K562 (cell line): ENCODE measurements at regions not wholly inside any gene's neighbourhood (a gene's known extent, or its start where the extent isn't known, plus 50 kb on each side); places are given as distances from the start of the nearest gene placed in this dataset.

Experiments used
- ATAC-seq: fragments of 200-7000 bp; cut with Tn5 transposase; 3 replicates; pipeline ENCODE4 v1.9.1; 2020; ENCODE audit warnings: moderate library complexity
- BruUV-seq: library from RNA; stranded (reverse); fragments of 400-500 nt; replicated peaks from 2 replicates; lab custom pipeline; 2021; lab: Mats Ljungman, UMichigan
- CTCF ChIA-PET: fragments of 300-600 bp; formaldehyde crosslinking; extraction: SDS; loops from one replicate; lab custom pipeline; 2021; ENCODE audit warnings: low intra/inter-chr PET ratio; lab: Yijun Ruan, JAX
- POLR2A ChIA-PET: fragments of 300-600, 350-650 bp; sonication (Branson Sonifier 250); formaldehyde crosslinking; extraction: SDS; loops from one replicate; lab custom pipeline; 2021; ENCODE audit warnings: antibody characterized with exemption, inconsistent platforms; lab: Yijun Ruan, JAX
- DNase-seq, 4 experiments: peaks; one replicate each; pipeline versions ENCODE4 v3.0.0 to v3.0.0-alpha.2; 2011 to 2018; ENCODE audit warnings: low spot score in 3 of 4, mixed read lengths in 3 of 4; ENCODE audit errors: extremely low read depth in 1 of 4
- FAIRE-seq: peaks from 2 replicates; lab custom pipeline; 2011; peaks lifted over from hg19 to GRCh38; lab: Jason Lieb, UNC
- H2AFZ ChIP-seq: 2 replicates; pipeline ENCODE4 v1.6.0; 2011; ENCODE audit warnings: low read depth, low read length, control low read depth, inconsistent platforms
- H3K27ac ChIP-seq: fragments of 200-600 bp; 3 replicates; pipeline ENCODE4 v1.8.0; 2011; ENCODE audit warnings: low read depth, mild to moderate bottlenecking, control low read depth, inconsistent platforms, low read length, moderate library complexity, mixed read lengths; ENCODE audit errors: extremely low read depth
- H3K27me3 ChIP-seq, 2 experiments: fragments of 300-600 bp in 1 of 2; 2 replicates in 1 of 2; 3 replicates in 1 of 2; pipeline versions ENCODE4 v1.6.0 to v1.8.0; 2011; ENCODE audit warnings: inconsistent platforms in 2 of 2, low read length in 2 of 2, mild to moderate bottlenecking in 1 of 2, mixed read lengths in 1 of 2, moderate library complexity in 1 of 2; ENCODE audit not compliant: control insufficient read depth in 2 of 2, insufficient read depth in 2 of 2
- H3K36me3 ChIP-seq: fragments of 300-600 bp; 3 replicates; pipeline ENCODE4 v1.8.0; 2011; ENCODE audit warnings: mild to moderate bottlenecking, low read length, inconsistent platforms; ENCODE audit not compliant: control insufficient read depth, insufficient read depth
- H3K4me1 ChIP-seq, 2 experiments: fragments of 200-600 bp in 1 of 2; replicated peaks in 1 of 2; 2 replicates in 1 of 2; 3 replicates in 1 of 2; pipeline versions ENCODE4 v1.5.1 to v1.8.0; 2011; ENCODE audit warnings: inconsistent platforms in 2 of 2, low read length in 2 of 2, mild to moderate bottlenecking in 1 of 2, mixed read lengths in 1 of 2, moderate library complexity in 1 of 2; ENCODE audit not compliant: control insufficient read depth in 2 of 2, insufficient read depth in 2 of 2
- H3K4me2 ChIP-seq: 2 replicates; pipeline ENCODE4 v1.6.1; 2011; ENCODE audit warnings: low read length, control low read depth, inconsistent platforms, mixed read lengths; ENCODE audit not compliant: insufficient read depth
- H3K4me3 ChIP-seq: fragments of 200-600 bp; sonication (generic), shearing (Covaris generic); 2 replicates; pipeline ENCODE4 v1.5.1; 2016; ENCODE audit warnings: control low read depth, inconsistent platforms
- H3K79me2 ChIP-seq: fragments of 200-600 bp; 3 replicates; pipeline ENCODE4 v1.8.0; 2011; ENCODE audit warnings: low read length, inconsistent platforms; ENCODE audit not compliant: control insufficient read depth, insufficient read depth
- H3K9ac ChIP-seq, 2 experiments: 2 replicates each; pipeline versions ENCODE4 v1.6.0 to v1.6.1; 2011; ENCODE audit warnings: low read depth in 2 of 2, low read length in 2 of 2, control low read depth in 1 of 2, inconsistent platforms in 1 of 2, mild to moderate bottlenecking in 1 of 2, mixed read lengths in 1 of 2; ENCODE audit not compliant: insufficient read depth in 1 of 2
- H3K9me1 ChIP-seq: one replicate; pipeline ENCODE4 v1.6.0; 2011; ENCODE audit warnings: inconsistent platforms, mild to moderate bottlenecking, low read length, moderate library complexity; ENCODE audit not compliant: control insufficient read depth, insufficient read depth
- H3K9me3 ChIP-seq: replicated peaks from 2 replicates; pipeline ENCODE4 v1.5.1; 2011; ENCODE audit warnings: low read depth, low read length, inconsistent platforms; ENCODE audit not compliant: control insufficient read depth, insufficient read depth
- H4K20me1 ChIP-seq: replicated peaks from 2 replicates; pipeline ENCODE4 v1.6.1; 2011; ENCODE audit warnings: low read length, inconsistent platforms, mixed read lengths; ENCODE audit not compliant: control insufficient read depth, insufficient read depth
- ASH1L ChIP-seq: fragments of 450-650 bp; IDR thresholded peaks from 2 replicates; pipeline ENCODE4 v1.6.1; 2018; ENCODE audit warnings: borderline replicate concordance, mild to moderate bottlenecking, low read depth; ENCODE audit not compliant: partially characterized antibody
- CBX1 ChIP-seq: sonication (generic); IDR thresholded peaks from 2 replicates; pipeline ENCODE4 v1.6.1; 2016; ENCODE audit warnings: antibody characterized with exemption, low read depth, mild to moderate bottlenecking
- CBX5 ChIP-seq: IDR thresholded peaks from 2 replicates; pipeline ENCODE4 v1.6.1; 2014; ENCODE audit warnings: low read depth, borderline replicate concordance
- DPF2 ChIP-seq: fragments of 450-650 bp; IDR thresholded peaks from 2 replicates; pipeline ENCODE4 v1.6.1; 2016
- EP300 ChIP-seq: IDR thresholded peaks from 2 replicates; pipeline ENCODE4 v1.6.1; 2012; ENCODE audit warnings: low read length, improper control_type of control experiment
- GTF2F1 ChIP-seq: IDR thresholded peaks from 2 replicates; pipeline ENCODE4 v1.6.1; 2011; ENCODE audit warnings: low read depth, low read length, improper control_type of control experiment
- HNRNPH1 ChIP-seq: fragments of 200-400 bp; formaldehyde crosslinking; optimal IDR thresholded peaks from 2 replicates; pipeline ENCODE3; 2017; ENCODE audit warnings: low read depth, mild to moderate bottlenecking, low read length, moderate library complexity
- MEIS2 ChIP-seq: fragments of 450-650 bp; IDR thresholded peaks from 2 replicates; pipeline ENCODE4 v1.6.1; 2014; ENCODE audit warnings: mild to moderate bottlenecking; ENCODE audit not compliant: partially characterized antibody
- XRCC5 ChIP-seq: fragments of 200-400 bp; formaldehyde crosslinking; IDR thresholded peaks from 2 replicates; pipeline ENCODE4 v1.6.1; 2017; ENCODE audit warnings: low read depth, mild to moderate bottlenecking, low read length
- WGBS: fragments of 100-300 bp; shearing (Covaris generic); methylation state at CpG from one replicate; pipeline ENCODE4 v1.1.6; 2016; ENCODE audit warnings: low coverage, mixed read lengths; ENCODE audit not compliant: insufficient coverage; ENCODE audit errors: missing lambda C conversion rate; 5-methylcytosine and 5-hydroxymethylcytosine counted together
- in situ Hi-C: fragments of 300-500 bp; cut with MboI; formaldehyde crosslinking; loops from 4 replicates; pipeline ENCODE4 v1.15.0; 2018; ENCODE audit warnings: inconsistent platforms, mixed read lengths
- intact Hi-C: fragments of 100-400 bp; cut with micrococcal nuclease; formaldehyde crosslinking; loops from 2 replicates; pipeline ENCODE4 v1.14.2; 2022
- TF ChIP-seq, protein P1 (sequence below): fragments of 450-650 bp; IDR thresholded peaks from 2 replicates; pipeline ENCODE4 v1.6.1; 2018; ENCODE audit warnings: mild to moderate bottlenecking, low read depth; ENCODE audit not compliant: partially characterized antibody
- TF ChIP-seq, protein P2 (sequence below): fragments of 250-450 bp; sonication (Bioruptor Pico); IDR thresholded peaks from 2 replicates; pipeline ENCODE4 v1.8.0; 2022; ENCODE audit warnings: moderate library complexity, mild to moderate bottlenecking, inconsistent platforms
- TF ChIP-seq, protein P3 (sequence below): fragments of 200-800 bp; sonication (Bioruptor generic); IDR thresholded peaks from 2 replicates; pipeline ENCODE4 v1.6.1; 2017; ENCODE audit warnings: missing genetic modification characterization, missing compliant biosample characterization
- TF ChIP-seq, protein P4 (sequence below): fragments of 450-650 bp; IDR thresholded peaks from 2 replicates; pipeline ENCODE4 v1.6.1; 2016; ENCODE audit warnings: missing biosample characterization, missing genetic modification characterization
- TF ChIP-seq, protein P5 (sequence below): IDR thresholded peaks from 2 replicates; pipeline ENCODE4 v1.6.1; 2011; ENCODE audit warnings: borderline replicate concordance, low read depth, mild to moderate bottlenecking, moderate library complexity, low read length; ENCODE audit not compliant: insufficient read depth, poor library complexity, severe bottlenecking

DNA sequence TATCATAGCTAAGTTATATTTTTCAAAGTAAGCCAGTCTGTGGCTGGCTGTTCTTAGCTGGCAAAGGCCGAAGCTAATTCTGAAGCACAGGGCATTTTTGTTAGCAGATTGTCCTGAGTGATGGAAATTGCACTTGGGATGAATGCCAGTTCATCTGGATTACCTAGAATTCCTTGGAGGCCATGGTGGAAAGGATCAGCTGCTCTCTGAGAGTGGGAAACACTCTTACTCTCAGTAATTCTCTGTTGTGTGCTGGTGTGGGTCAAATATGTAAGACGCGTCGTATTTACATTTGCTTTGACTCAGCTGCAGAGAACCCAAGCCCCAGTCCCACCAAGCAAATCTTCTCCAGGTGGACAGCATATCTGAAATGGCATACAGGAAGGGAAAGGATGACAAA, 60.7 kb upstream of the C1QTNF9B start:
- 25% methylated on average over 1 of the region's 4 CpGs for WGBS
- no peaks in the 10 kb centered on the region for H3K9me1 ChIP-seq
- H3K27ac ChIP-seq = no peak overlapping the region
- FAIRE-seq = no peak
- no peaks in the 10 kb centered on the region for H3K36me3 ChIP-seq
- in situ Hi-C loops = no loop called here
- H3K9ac ChIP-seq = no peak overlapping the region
- no peak for DNase-seq
- no peaks in the 10 kb centered on the region for H3K27me3 ChIP-seq
- BruUV-seq = no TSS peak
- ATAC-seq = no peak
- H2AFZ ChIP-seq = no peak overlapping the region
- ChIA-PET CTCF (no interaction called here), POLR2A (no interaction called here)
- no peak overlapping the region for H3K4me3 ChIP-seq
- H3K4me1 ChIP-seq = peaks cover 0 to 6% of the 10 kb centered on the region in 2 experiments; a peak in 2 of 5 replicates
- intact Hi-C loops = no loop called here
- TF ChIP-seq CBX1 (no peak), HNRNPH1 (no peak), ASH1L (no peak), EP300 (no peak), CBX5 (no peak), XRCC5 (no peak), GTF2F1 (no peak), DPF2 (no peak), MEIS2 (no peak)
- TF ChIP-seq, protein P1, sequence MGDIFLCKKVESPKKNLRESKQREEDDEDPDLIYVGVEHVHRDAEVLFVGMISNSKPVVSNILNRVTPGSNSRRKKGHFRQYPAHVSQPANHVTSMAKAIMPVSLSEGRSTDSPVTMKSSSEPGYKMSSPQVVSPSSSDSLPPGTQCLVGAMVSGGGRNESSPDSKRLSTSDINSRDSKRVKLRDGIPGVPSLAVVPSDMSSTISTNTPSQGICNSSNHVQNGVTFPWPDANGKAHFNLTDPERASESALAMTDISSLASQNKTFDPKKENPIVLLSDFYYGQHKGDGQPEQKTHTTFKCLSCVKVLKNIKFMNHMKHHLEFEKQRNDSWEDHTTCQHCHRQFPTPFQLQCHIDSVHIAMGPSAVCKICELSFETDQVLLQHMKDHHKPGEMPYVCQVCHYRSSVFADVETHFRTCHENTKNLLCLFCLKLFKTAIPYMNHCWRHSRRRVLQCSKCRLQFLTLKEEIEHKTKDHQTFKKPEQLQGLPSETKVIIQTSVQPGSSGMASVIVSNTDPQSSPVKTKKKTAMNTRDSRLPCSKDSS = no peak
- TF ChIP-seq, protein P2, sequence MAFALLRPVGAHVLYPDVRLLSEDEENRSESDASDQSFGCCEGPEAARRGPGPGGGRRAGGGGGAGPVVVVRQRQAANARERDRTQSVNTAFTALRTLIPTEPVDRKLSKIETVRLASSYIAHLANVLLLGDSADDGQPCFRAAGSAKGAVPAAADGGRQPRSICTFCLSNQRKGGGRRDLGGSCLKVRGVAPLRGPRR (CRISPR knock-in tag) = no peak
- TF ChIP-seq, protein P3, sequence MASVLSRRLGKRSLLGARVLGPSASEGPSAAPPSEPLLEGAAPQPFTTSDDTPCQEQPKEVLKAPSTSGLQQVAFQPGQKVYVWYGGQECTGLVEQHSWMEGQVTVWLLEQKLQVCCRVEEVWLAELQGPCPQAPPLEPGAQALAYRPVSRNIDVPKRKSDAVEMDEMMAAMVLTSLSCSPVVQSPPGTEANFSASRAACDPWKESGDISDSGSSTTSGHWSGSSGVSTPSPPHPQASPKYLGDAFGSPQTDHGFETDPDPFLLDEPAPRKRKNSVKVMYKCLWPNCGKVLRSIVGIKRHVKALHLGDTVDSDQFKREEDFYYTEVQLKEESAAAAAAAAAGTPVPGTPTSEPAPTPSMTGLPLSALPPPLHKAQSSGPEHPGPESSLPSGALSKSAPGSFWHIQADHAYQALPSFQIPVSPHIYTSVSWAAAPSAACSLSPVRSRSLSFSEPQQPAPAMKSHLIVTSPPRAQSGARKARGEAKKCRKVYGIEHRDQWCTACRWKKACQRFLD (CRISPR knock-in tag) = no peak
- TF ChIP-seq, protein P4, sequence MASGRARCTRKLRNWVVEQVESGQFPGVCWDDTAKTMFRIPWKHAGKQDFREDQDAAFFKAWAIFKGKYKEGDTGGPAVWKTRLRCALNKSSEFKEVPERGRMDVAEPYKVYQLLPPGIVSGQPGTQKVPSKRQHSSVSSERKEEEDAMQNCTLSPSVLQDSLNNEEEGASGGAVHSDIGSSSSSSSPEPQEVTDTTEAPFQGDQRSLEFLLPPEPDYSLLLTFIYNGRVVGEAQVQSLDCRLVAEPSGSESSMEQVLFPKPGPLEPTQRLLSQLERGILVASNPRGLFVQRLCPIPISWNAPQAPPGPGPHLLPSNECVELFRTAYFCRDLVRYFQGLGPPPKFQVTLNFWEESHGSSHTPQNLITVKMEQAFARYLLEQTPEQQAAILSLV (tag) = no peak
- TF ChIP-seq, protein P5, sequence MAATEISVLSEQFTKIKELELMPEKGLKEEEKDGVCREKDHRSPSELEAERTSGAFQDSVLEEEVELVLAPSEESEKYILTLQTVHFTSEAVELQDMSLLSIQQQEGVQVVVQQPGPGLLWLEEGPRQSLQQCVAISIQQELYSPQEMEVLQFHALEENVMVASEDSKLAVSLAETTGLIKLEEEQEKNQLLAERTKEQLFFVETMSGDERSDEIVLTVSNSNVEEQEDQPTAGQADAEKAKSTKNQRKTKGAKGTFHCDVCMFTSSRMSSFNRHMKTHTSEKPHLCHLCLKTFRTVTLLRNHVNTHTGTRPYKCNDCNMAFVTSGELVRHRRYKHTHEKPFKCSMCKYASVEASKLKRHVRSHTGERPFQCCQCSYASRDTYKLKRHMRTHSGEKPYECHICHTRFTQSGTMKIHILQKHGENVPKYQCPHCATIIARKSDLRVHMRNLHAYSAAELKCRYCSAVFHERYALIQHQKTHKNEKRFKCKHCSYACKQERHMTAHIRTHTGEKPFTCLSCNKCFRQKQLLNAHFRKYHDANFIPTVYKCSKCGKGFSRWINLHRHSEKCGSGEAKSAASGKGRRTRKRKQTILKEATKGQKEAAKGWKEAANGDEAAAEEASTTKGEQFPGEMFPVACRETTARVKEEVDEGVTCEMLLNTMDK = no peak
- H3K79me2 ChIP-seq = no peaks in the 10 kb centered on the region
- H4K20me1 ChIP-seq = no peaks in the 10 kb centered on the region
- no peak overlapping the region for H3K4me2 ChIP-seq
- no peaks in the 10 kb centered on the region for H3K9me3 ChIP-seq
